Peyer's patch (tissue), 4 donors: ENCODE measurements at regions not wholly inside any gene's neighbourhood (a gene's known extent, or its start where the extent isn't known, plus 50 kb on each side); places are given as distances from the start of the nearest gene placed in this dataset.

Source experiments
- CTCF ChIP-seq, 6 experiments: fragments of 450-650 bp in 4 of 6; fragments of 200-600 bp in 2 of 6; sonication (generic) in 1 of 6; IDR thresholded peaks; one replicate each; pipeline ENCODE4 v1.5.1; 2017 to 2019; ENCODE audit warnings: antibody characterized with exemption in 6 of 6, mild to moderate bottlenecking in 3 of 6, moderate library complexity in 1 of 6
- POLR2A ChIP-seq, 2 donors: fragments of 450-650 bp; IDR thresholded peaks; one replicate each; pipeline ENCODE4 v1.5.1; 2017; ENCODE audit warnings: antibody characterized with exemption in 2 of 2, mild to moderate bottlenecking in 2 of 2, moderate library complexity in 2 of 2

GRCh38 chr9:130766927-130767307, 68.1 kb upstream of the ABL1 start:
- no peak for TF ChIP-seq POLR2A (IDR thresholded peaks at IDR 0.05)
- TF ChIP-seq CTCF (IDR thresholded peaks at IDR 0.05): no peak
